Adrenal gland (tissue), 9 donors: ENCODE measurements at regions not wholly inside any gene's neighbourhood (a gene's known extent, or its start where the extent isn't known, plus 50 kb on each side); places are given as distances from the start of the nearest gene placed in this dataset.

ENCODE experiments used
- DNase-seq, 7 donors: peaks; one replicate each; pipeline ENCODE4 v3.0.0-alpha.2; 2019 to 2020
- H3K27ac ChIP-seq, 5 donors: fragments of 200-600 bp; sonication (generic) in 4 of 5; 1 replicate in 3 of 5; 2 replicates in 2 of 5; pipeline versions ENCODE4 v1.5.1 to v1.8.0; 2016 to 2020; ENCODE audit warnings: mild to moderate bottlenecking in 1 of 5
- H3K27me3 ChIP-seq: fragments of 200-600 bp; 2 replicates; pipeline ENCODE4 v1.8.0; 2021
- H3K36me3 ChIP-seq, 2 donors: fragments of 200-600 bp; replicated peaks in 1 of 2; 1 replicate in 1 of 2; 2 replicates in 1 of 2; pipeline versions ENCODE4 v1.5.1 to v1.8.0; 2018 to 2022
- H3K4me1 ChIP-seq, 2 donors: fragments of 200-600 bp; replicated peaks in 1 of 2; 1 replicate in 1 of 2; 2 replicates in 1 of 2; pipeline versions ENCODE4 v1.5.1 to v1.8.0; 2018 to 2021
- H3K4me3 ChIP-seq, 4 donors: fragments of 200-600 bp; sonication (generic) in 3 of 4; one replicate each; pipeline ENCODE4 v1.5.1; 2016 to 2018
- H3K9me3 ChIP-seq, 3 donors: fragments of 200-600 bp; sonication (generic) in 1 of 3; replicated peaks in 1 of 3; 1 replicate in 2 of 3; 2 replicates in 1 of 3; pipeline versions ENCODE4 v1.5.1 to v1.8.0; 2016 to 2021
- POLR2A ChIP-seq, 2 donors: fragments of 450-650 bp; IDR thresholded peaks; one replicate each; pipeline ENCODE4 v1.6.1; 2017; ENCODE audit warnings: antibody characterized with exemption in 2 of 2, mild to moderate bottlenecking in 2 of 2, moderate library complexity in 1 of 2
- WGBS, 4 donors: extraction: QIAGEN DNeasy Blood & Tissue Kit in 2 of 4; methylation state at CpG; one replicate each; pipeline versions ENCODE4 v1.1.5 to v1.1.7; 2013 to 2017; 5-methylcytosine and 5-hydroxymethylcytosine counted together
- intact Hi-C, 2 donors: fragments of 100-400 bp; cut with DNase I; formaldehyde crosslinking; loops; one replicate each; pipeline versions ENCODE4 v1.14.1 to v1.15.0; 2022 to 2023
- TF ChIP-seq, protein P1 (sequence below), 6 experiments: fragments of 450-650 bp in 4 of 6; fragments of 200-600 bp in 2 of 6; sonication (generic) in 1 of 6; IDR thresholded peaks; 1 replicate in 5 of 6; 2 replicates in 1 of 6; pipeline versions ENCODE4 v1.5.1 to v1.8.0; 2016 to 2021; ENCODE audit warnings: antibody characterized with exemption in 6 of 6, mild to moderate bottlenecking in 2 of 6, moderate library complexity in 1 of 6
- donor health status: healthy with polysubstance abuse.
- donor health status: Bipolar disorder and iron deficiency.
- donor health status: DM: yes; HTN: yes; CAD: no.
- donor health status: DM: no; HTN: no; CAD: no.
- donor health status: DM: no; HTN: no; CAD: no.

DNA sequence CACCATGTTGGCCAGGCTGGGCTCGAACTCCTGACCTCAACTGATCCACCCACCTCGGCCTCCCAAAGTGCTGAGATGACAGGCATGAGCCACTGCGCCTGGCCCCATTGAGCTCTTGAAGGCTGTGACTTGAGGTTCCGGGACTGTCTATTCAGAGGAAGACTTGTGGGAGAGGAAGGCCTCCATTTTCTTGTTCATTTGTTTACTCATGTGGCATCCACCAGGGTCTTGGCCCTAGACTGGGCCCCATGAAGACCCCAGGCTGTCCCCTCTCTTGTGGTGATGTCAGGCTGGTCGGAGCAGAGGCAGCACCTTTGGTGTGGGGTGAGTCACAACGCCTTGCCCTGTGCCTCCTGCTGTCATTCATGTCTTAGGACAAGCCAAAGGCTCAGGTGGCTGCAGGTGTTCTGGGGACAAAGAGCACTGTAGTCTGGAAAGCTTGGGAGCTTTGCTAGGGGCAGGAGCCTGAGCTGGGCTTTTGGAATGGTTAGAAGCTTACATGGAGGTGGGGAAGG lies 224.6 kb upstream of the C1orf174 start:
- intact Hi-C loops, result no loop called here

DNA sequence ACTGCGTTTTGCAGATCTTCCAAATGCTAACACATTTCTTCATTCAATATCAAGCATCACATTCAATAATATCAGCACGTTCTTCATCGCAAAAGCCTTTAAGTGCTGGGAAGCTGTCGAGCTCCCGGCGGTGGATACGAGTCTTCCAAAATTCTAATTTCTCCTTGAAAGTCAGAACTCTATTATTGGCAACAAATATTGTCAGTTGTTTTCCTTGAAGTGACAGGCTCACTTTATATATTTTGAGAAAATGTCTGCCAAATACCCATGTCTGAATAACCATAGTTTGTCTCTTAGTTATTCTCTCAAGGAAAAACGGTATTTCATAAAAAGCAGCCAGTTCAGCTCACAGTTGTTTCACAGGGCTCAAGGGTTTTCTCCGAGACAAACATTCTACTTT lies 226.2 kb upstream of the C1orf174 start:
- intact Hi-C loops, result no loop called here
- Histone ChIP-seq H3K27me3 (no peaks in the 10 kb centered on the region), H3K9me3 (no peaks in the 10 kb centered on the region), H3K4me3 (no peak overlapping the region), H3K36me3 (no peaks in the 10 kb centered on the region), H3K4me1 (no peaks in the 10 kb centered on the region), H3K27ac (no peak overlapping the region)
- TF ChIP-seq POLR2A (IDR thresholded peaks at IDR 0.05), result no peak
- TF ChIP-seq, protein P1, sequence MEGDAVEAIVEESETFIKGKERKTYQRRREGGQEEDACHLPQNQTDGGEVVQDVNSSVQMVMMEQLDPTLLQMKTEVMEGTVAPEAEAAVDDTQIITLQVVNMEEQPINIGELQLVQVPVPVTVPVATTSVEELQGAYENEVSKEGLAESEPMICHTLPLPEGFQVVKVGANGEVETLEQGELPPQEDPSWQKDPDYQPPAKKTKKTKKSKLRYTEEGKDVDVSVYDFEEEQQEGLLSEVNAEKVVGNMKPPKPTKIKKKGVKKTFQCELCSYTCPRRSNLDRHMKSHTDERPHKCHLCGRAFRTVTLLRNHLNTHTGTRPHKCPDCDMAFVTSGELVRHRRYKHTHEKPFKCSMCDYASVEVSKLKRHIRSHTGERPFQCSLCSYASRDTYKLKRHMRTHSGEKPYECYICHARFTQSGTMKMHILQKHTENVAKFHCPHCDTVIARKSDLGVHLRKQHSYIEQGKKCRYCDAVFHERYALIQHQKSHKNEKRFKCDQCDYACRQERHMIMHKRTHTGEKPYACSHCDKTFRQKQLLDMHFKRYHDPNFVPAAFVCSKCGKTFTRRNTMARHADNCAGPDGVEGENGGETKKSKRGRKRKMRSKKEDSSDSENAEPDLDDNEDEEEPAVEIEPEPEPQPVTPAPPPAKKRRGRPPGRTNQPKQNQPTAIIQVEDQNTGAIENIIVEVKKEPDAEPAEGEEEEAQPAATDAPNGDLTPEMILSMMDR (IDR thresholded peaks at IDR 0.05), result no peak
- no peak for DNase-seq
- WGBS, 4 donors, result 81 to 88% (median 85%) methylated on average over 9 of the region's 9 CpGs

More for the DNA sequence above, 224.6 kb upstream of the C1orf174 start:
- no peaks in the 10 kb centered on the region for H3K9me3 ChIP-seq
- H3K27me3 ChIP-seq, result no peaks in the 10 kb centered on the region
- TF ChIP-seq, protein P1 (IDR thresholded peaks at IDR 0.05), result no peak
- no peak for TF ChIP-seq POLR2A (IDR thresholded peaks at IDR 0.05)
- no peak for DNase-seq
- no peak overlapping the region for H3K27ac ChIP-seq
- 73 to 94% (median 79%) methylated on average over 3 to 6 of the region's 6 CpGs for WGBS, 4 donors
- no peaks in the 10 kb centered on the region for H3K36me3 ChIP-seq
- no peak overlapping the region for H3K4me3 ChIP-seq
- H3K4me1 ChIP-seq, result no peaks in the 10 kb centered on the region

GRCh38 chr1:4126731-4127591 lies 226.9 kb upstream of the C1orf174 start:
- H3K4me1 ChIP-seq, result no peaks in the 10 kb centered on the region
- no peak overlapping the region for H3K27ac ChIP-seq
- no peak for DNase-seq
- TF ChIP-seq, protein P1 (IDR thresholded peaks at IDR 0.05), result no peak
- TF ChIP-seq POLR2A (IDR thresholded peaks at IDR 0.05), result no peak
- no peaks in the 10 kb centered on the region for H3K9me3 ChIP-seq
- no peak overlapping the region for H3K4me3 ChIP-seq
- WGBS, 4 donors, result 80 to 86% (median 82%) methylated on average over 14 to 20 of the region's 20 CpGs
- intact Hi-C loops, result no loop called here
- no peaks in the 10 kb centered on the region for H3K27me3 ChIP-seq
- no peaks in the 10 kb centered on the region for H3K36me3 ChIP-seq

DNA sequence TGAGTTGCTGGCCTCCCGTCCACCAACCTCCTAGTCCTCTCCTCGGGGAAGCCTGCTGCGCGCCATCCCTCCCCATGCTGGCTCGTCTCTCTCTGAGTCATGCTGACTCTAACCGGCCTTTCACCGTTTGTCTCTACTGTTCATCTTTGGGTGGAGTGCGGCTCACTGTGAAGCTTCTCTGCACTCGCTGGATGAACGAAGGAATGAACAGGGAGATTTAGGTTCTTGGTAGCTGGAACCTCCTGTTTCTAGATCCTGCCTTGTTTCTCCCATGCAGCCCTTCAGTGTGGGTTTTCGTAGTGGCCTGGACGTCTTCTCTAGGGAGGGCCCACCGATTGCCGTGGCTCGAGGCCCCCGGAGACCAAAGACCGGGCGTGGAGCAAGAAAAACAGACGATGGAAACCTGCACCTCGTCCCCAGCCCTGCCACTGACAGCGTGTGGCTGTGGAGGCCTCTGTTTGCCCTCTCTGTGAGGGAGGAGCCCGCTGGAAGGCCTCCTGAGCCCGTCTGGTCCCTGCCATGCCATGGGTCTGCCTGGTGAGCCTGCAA lies 227.6 kb upstream of the C1orf174 start:
- TF ChIP-seq, protein P1 (IDR thresholded peaks at IDR 0.05), result no peak
- no peak for TF ChIP-seq POLR2A (IDR thresholded peaks at IDR 0.05)
- H3K27ac ChIP-seq, result no peak overlapping the region
- H3K4me1 ChIP-seq, result no peaks in the 10 kb centered on the region
- H3K27me3 ChIP-seq, result no peaks in the 10 kb centered on the region
- no peak overlapping the region for H3K4me3 ChIP-seq
- DNase-seq, result no peak
- 71 to 79% (median 74%) methylated on average over 14 to 23 of the region's 23 CpGs for whole genome bisulfite sequencing, 4 donors
- no peaks in the 10 kb centered on the region for H3K36me3 ChIP-seq
- intact Hi-C loops, result no loop called here
- no peaks in the 10 kb centered on the region for H3K9me3 ChIP-seq
